Chondrocyte (in vitro differentiated cells): ENCODE measurements at regions not wholly inside any gene's neighbourhood (a gene's known extent, or its start where the extent isn't known, plus 50 kb on each side); places are given as distances from the start of the nearest gene placed in this dataset.
A peak's percentile ranks its signal among the peaks of the same experiment; 100 is the strongest.

Source experiments
- DNase-seq: peaks from one replicate; pipeline ENCODE4 v3.0.0; 2021; ENCODE audit warnings: mixed read lengths, low spot score
- H3K27ac Mint-ChIP-seq: one replicate; pipeline ENCODE4 v1.8.0; 2021; ENCODE audit warnings: mild to moderate bottlenecking, moderate library complexity, mixed read lengths; ENCODE audit not compliant: unreplicated experiment
- H3K27me3 Mint-ChIP-seq: 2 replicates; pipeline ENCODE4 v1.8.0; 2021; ENCODE audit warnings: low read depth, mixed read lengths
- H3K36me3 Mint-ChIP-seq: 2 replicates; pipeline ENCODE4 v1.8.0; 2021; ENCODE audit warnings: low read depth, mixed read lengths
- H3K4me1 Mint-ChIP-seq: 2 replicates; pipeline ENCODE4 v1.8.0; 2021; ENCODE audit warnings: low read depth, mild to moderate bottlenecking, mixed read lengths
- H3K4me3 Mint-ChIP-seq: one replicate; pipeline ENCODE4 v1.8.0; 2021; ENCODE audit warnings: mild to moderate bottlenecking, moderate library complexity, mixed read lengths; ENCODE audit not compliant: unreplicated experiment
- H3K9me3 Mint-ChIP-seq: 2 replicates; pipeline ENCODE4 v1.8.0; 2021; ENCODE audit warnings: low read depth, mixed read lengths
- microRNA-seq: library from miRNA; unstranded; fragments of <30 nt; microRNA quantifications from one replicate; pipeline ENCODE4 v1.2.0, GENCODE V29; 2020; ENCODE audit warnings: borderline number of aligned reads
- TF ChIP-seq, protein P1 (sequence below): fragments of 200-600 bp; sonication (generic); IDR thresholded peaks from 2 replicates; pipeline ENCODE4 v1.5.0; 2021; ENCODE audit warnings: antibody characterized with exemption, mild to moderate bottlenecking, moderate library complexity

DNA sequence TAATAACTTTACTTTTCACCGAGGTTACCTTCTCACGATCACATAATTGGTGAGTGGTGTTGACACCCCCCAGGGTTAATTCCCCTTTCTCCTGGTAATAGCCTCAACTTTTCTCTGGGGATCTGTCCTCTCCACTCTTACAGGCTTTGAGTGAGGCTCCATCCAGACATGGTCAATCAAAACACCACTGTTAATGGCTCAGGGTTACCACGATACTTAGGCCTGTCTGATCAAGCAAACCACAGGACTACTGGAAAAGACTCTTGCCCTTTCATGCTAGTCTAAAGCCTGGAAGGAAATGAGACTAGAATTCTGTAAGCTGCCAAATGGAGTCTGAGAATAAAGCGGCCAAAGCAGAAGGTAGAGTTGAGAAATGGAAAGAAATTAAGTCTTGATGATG lies 56.5 kb upstream of the STT3B start:
- no peaks in the 10 kb centered on the region for H3K4me1 Mint-ChIP-seq
- TF ChIP-seq, protein P1, sequence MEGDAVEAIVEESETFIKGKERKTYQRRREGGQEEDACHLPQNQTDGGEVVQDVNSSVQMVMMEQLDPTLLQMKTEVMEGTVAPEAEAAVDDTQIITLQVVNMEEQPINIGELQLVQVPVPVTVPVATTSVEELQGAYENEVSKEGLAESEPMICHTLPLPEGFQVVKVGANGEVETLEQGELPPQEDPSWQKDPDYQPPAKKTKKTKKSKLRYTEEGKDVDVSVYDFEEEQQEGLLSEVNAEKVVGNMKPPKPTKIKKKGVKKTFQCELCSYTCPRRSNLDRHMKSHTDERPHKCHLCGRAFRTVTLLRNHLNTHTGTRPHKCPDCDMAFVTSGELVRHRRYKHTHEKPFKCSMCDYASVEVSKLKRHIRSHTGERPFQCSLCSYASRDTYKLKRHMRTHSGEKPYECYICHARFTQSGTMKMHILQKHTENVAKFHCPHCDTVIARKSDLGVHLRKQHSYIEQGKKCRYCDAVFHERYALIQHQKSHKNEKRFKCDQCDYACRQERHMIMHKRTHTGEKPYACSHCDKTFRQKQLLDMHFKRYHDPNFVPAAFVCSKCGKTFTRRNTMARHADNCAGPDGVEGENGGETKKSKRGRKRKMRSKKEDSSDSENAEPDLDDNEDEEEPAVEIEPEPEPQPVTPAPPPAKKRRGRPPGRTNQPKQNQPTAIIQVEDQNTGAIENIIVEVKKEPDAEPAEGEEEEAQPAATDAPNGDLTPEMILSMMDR: no peak
- H3K27me3 Mint-ChIP-seq: peaks cover 16% of the 10 kb centered on the region
- DNase-seq: no peak
- peaks cover 18% of the 10 kb centered on the region for H3K9me3 Mint-ChIP-seq
- no peak overlapping the region for H3K27ac Mint-ChIP-seq
- H3K36me3 Mint-ChIP-seq: peaks cover 4% of the 10 kb centered on the region
- H3K4me3 Mint-ChIP-seq: no peak overlapping the region

DNA sequence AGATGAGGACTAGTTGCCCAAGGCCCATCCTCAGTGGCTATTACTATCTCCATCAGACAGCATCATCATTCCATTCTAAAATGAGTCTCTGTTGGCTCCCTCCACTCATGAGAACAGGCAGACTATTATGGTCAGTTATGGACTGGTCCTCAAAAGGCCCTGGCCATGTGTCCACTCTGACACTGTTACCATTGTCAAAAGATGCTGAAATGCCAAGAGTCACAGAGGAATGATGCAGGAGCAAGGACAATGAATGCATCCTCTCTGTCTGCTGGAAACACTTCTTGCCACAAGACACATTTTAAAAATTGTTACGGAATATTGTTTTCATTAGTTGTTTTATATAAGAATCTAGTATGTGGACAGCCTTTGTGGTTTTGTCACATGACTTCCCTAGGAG lies 53.3 kb upstream of the STT3B start:
- Mint-ChIP-seq H3K4me1 (no peaks in the 10 kb centered on the region), H3K36me3 (peaks cover 4% of the 10 kb centered on the region), H3K27me3 (peaks cover 16% of the 10 kb centered on the region), H3K4me3 (no peak overlapping the region), H3K9me3 (peaks cover 13% of the 10 kb centered on the region), H3K27ac (no peak overlapping the region)
- TF ChIP-seq, protein P1: no peak
- no peak for DNase-seq

DNA sequence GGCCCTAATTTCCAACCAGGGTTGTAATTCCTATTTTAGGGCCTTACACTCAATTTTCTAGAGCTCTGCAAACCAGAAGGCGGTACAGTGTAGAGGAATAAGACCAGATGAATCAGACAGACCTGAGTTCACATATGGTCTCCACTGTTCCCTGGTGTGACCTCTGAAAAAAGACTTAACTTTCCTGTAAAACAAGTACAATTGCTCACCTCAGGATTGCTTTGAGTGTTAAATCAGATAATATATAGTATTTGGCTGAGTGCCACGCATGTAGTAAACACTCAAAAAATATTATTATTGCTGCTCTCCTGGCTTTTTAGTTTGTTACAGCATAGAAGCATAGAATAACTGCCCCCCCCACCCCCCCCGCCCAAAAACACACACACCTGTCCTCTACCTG lies 51.0 kb upstream of the STT3B start:
- Mint-ChIP-seq H3K9me3 (peaks cover 13% of the 10 kb centered on the region), H3K27ac (no peak overlapping the region), H3K4me1 (no peaks in the 10 kb centered on the region), H3K4me3 (no peak overlapping the region), H3K36me3 (peaks cover 4% of the 10 kb centered on the region), H3K27me3 (peaks cover 12% of the 10 kb centered on the region)
- DNase-seq: no peak
- TF ChIP-seq, protein P1: no peak

DNA sequence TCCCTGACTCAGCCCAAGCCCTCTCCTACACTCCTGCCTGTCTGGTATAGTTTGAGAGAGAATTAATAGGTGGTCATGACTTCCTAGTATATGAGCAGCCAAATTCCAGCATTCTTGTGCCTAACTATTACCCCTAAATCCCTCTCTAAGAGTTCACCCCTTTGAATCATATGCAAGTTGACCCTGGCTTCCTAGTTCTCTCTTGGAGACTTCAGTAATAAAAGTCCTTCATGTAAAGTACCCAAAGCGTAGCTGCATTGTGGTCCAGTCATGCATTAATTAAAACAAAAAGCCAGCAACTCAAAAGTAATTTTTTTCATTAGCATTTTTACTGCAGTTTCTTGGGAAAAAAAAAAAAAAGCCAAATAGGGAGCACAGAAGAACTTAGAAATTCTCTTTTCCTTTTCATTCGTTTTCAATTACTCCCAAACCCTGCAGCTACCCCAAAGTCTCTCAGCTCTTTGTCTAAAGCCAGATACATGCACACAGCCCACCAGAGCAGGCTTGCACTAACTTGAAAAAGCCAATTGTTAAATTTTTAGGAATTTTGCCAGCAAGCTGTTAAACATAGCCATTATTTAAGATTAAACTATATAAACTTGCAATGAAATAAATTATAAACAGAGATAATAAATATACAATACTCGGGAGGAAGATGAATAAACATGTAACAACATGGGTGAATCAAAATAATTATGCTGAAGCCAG lies 50.1 kb upstream of the STT3B start:
- H3K27ac Mint-ChIP-seq: no peak overlapping the region
- H3K36me3 Mint-ChIP-seq: peaks cover 4% of the 10 kb centered on the region

More for the DNA sequence above, 50.1 kb upstream of the STT3B start:
- Mint-ChIP-seq H3K4me1 (no peaks in the 10 kb centered on the region), H3K27me3 (peaks cover 9% of the 10 kb centered on the region), H3K9me3 (peaks cover 10% of the 10 kb centered on the region), H3K4me3 (no peak overlapping the region)
- TF ChIP-seq, protein P1: no peak
- DNase-seq: no peak

Small RNAs in the stretch of these regions (microRNA-seq; reads per million reads assigned to microRNA genes)
- 6.6 reads per million, percentile 9 among the genes with 10 or more reads in this experiment for gene MIR466
